Gastrocnemius medialis (tissue), 4 donors: ENCODE measurements at regions not wholly inside any gene's neighbourhood (a gene's known extent, or its start where the extent isn't known, plus 50 kb on each side); places are given as distances from the start of the nearest gene placed in this dataset.

Source experiments
- POLR2A ChIP-seq, 2 donors: fragments of 450-650 bp; IDR thresholded peaks; one replicate each; pipeline ENCODE4 v1.6.1; 2017; ENCODE audit warnings: antibody characterized with exemption in 2 of 2, mild to moderate bottlenecking in 2 of 2, moderate library complexity in 2 of 2
- TF ChIP-seq, protein P1 (sequence below), 5 experiments: fragments of 450-650 bp in 3 of 5; fragments of 200-600 bp in 2 of 5; sonication (generic) in 2 of 5; IDR thresholded peaks in 4 of 5; conservative IDR thresholded peaks in 1 of 5; 1 replicate in 4 of 5; 2 replicates in 1 of 5; pipeline ENCODE4 v1.5.1; 2016 to 2019; ENCODE audit warnings: antibody characterized with exemption in 5 of 5, mild to moderate bottlenecking in 3 of 5, moderate library complexity in 3 of 5

DNA sequence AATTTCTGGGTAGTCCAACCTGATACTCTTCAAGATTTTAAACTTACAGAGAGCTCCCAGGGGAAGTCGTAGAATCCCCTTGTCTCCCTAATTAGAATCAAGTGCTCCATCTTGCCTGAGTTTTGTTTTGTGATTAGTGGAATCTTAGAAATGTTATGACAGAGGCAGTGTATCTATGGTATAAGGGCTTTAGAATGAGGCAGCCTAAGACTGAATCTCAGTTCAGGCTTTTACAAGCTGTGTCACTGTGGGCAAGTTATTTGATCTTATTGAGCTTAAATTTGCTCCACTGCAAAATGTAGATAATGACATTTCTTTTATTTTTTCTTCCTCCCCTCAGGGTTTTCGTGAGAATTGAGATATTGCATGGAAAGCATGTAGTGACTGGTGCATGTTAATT is 215.5 kb downstream of the POSTN start:
- TF ChIP-seq, protein P1, sequence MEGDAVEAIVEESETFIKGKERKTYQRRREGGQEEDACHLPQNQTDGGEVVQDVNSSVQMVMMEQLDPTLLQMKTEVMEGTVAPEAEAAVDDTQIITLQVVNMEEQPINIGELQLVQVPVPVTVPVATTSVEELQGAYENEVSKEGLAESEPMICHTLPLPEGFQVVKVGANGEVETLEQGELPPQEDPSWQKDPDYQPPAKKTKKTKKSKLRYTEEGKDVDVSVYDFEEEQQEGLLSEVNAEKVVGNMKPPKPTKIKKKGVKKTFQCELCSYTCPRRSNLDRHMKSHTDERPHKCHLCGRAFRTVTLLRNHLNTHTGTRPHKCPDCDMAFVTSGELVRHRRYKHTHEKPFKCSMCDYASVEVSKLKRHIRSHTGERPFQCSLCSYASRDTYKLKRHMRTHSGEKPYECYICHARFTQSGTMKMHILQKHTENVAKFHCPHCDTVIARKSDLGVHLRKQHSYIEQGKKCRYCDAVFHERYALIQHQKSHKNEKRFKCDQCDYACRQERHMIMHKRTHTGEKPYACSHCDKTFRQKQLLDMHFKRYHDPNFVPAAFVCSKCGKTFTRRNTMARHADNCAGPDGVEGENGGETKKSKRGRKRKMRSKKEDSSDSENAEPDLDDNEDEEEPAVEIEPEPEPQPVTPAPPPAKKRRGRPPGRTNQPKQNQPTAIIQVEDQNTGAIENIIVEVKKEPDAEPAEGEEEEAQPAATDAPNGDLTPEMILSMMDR (IDR thresholded peaks at IDR 0.05 in 4 of 5, conservative IDR thresholded peaks at IDR 0.05 in 1 of 5) = no peak
- TF ChIP-seq POLR2A (IDR thresholded peaks at IDR 0.05) = no peak
